GM21619 (cell line): ENCODE measurements at regions not wholly inside any gene's neighbourhood (a gene's known extent, or its start where the extent isn't known, plus 50 kb on each side); places are given as distances from the start of the nearest gene placed in this dataset.
"Not testable (repeated sequence)": the region's sequence is repeated elsewhere in the genome, so short reads cannot be mapped to it uniquely, and the experiment has no call there.

Source experiments
- ATAC-seq: cut with Tn5 transposase; IDR thresholded peaks from one replicate; pipeline ENCODE4 v1.9.1; 2021; ENCODE audit not compliant: unreplicated experiment

DNA sequence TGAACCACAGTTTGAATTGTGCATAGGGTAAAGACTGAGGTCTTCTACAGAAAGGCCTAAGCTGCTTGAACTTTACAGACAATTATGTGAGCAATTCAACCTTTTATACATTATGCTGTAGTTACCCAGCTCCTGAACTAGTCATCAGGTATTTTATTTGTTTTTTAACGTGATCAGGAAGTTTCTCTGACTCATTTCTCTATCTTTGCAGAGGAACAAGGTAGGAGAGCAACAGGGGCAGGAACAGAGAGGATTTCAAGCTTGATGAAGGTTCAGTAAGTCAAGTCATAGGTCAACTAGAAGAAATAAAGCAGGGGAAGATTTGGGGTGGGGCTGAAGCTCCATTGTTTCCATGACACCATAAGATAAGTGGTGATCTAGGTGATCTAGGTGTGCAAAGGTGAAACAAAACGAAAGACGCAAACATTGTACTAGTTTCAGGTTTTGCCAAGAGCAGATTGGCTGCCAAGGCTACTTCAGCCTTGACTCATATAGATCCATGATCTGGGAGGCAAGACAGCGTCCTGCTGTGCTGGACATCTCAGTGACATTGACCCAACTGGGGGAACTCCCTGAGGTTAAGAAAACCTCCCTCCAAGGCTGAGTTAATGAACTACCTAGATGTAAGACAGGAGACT lies 198.1 kb downstream of the DAD1 start:
- peak; percentile 48 for ATAC-seq

GRCh38 chr14:22390195-22390594 lies 198.8 kb downstream of the DAD1 start:
- no peak for ATAC-seq

GRCh38 chr14:22388669-22389595 lies 200.1 kb downstream of the DAD1 start:
- ATAC-seq = no peak

DNA sequence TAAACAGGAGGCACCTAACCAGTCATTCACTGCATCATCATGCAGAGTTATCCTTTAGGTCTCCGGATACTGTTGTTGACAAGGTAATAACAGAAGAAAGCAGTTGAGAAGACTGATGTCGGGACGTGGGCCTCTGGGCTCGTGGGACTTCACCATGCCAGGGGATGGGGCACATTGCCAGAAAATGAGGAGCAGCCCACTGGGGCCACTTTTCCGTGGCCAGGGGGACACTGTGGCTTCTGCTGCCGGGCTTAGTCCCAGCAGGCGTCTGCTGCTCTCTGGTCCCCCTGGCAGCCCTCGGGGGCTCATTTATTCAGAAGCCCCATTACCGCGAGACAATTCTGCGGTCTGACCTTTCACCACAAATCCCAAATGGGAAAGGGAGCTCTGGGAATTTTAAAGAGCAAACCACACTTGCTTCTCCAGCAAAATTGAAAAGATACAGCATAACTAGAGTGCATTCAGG lies 201.2 kb downstream of the DAD1 start:
- ATAC-seq = no peak

GRCh38 chr14:22386924-22387775 lies 201.9 kb downstream of the DAD1 start:
- ATAC-seq = no peak

GRCh38 chr14:22384974-22385526 lies 204.0 kb downstream of the DAD1 start:
- no peak for ATAC-seq

- ATAC-seq = peak; percentile 13
These were observed 204.9 kb downstream of the DAD1 start for GRCh38 chr14:22384167-22384549.

DNA sequence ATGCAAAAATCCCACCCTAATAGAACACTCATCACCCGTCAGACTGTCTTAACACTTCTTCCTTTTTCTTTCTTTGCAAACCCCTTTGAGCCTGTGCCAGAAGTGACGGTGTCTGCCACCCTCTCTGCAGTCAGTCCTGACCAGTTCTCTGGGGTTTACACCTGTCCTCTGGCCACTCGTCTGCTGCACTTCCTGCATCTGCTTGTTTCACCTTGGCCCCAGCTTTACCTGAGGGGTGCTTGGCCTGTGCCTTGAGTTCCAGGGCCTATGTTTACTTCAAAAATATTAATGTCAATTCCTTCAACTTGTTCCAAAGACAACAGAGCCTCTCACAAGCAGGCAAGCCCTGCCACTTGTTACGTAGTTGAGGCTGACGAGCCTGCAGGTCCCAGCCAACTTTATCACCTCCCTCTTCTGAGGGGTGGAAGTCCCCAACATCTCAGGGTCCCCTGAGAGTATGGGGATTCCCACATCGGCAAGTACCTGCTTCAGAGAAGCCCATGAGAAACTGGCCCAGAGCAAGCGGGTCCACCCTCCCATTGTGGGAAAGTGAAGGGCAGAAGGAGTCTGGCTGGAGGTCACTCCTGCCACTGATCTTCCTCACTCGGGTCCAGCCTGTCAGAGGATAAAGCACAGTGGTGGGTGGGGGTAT lies 205.4 kb downstream of the DAD1 start:
- peak; percentile 49 for ATAC-seq

DNA sequence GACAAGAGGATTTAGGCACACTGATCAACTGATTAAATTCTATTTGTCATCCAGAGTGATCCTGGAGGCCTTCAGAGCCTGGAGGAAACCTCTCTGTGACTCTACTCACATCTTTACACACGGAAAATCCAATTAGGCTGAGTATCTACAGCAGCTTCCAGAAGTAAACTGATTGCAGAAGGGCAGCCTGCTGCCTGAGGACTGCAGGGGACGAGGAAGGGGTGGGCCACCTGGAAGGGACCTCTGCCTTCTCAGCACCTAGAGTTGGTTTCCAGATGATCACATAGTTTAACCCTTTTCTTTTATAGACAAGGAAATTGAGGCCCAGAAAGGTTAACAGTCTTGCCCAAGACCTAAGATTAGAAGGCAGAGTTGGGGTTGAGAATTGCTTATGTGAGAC lies 206.1 kb downstream of the DAD1 start:
- ATAC-seq = no peak

DNA sequence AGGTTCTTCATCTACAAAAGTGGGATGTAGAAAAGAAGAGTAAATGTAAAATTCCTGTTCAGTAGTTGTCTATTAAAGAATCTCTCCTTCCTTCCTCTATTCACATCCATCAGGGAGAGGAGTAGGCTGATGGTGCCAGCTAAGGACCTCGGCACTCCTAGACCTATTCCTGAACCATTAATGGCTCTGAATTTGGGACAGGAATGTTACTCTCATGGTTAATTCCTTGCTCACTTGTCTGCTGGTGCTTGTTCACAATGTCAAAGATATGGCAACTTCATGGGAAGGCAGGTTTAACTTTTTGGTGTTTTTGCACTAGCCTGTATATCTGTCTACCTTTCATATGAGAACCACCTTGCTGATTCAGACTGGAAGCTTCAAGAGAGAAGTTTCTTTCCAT lies 206.6 kb downstream of the DAD1 start:
- no peak for ATAC-seq

- no peak for ATAC-seq
These were observed 207.3 kb downstream of the DAD1 start for GRCh38 chr14:22381766-22382165.

- no peak for ATAC-seq
These were observed 207.6 kb downstream of the DAD1 start for GRCh38 chr14:22381408-22381760.

DNA sequence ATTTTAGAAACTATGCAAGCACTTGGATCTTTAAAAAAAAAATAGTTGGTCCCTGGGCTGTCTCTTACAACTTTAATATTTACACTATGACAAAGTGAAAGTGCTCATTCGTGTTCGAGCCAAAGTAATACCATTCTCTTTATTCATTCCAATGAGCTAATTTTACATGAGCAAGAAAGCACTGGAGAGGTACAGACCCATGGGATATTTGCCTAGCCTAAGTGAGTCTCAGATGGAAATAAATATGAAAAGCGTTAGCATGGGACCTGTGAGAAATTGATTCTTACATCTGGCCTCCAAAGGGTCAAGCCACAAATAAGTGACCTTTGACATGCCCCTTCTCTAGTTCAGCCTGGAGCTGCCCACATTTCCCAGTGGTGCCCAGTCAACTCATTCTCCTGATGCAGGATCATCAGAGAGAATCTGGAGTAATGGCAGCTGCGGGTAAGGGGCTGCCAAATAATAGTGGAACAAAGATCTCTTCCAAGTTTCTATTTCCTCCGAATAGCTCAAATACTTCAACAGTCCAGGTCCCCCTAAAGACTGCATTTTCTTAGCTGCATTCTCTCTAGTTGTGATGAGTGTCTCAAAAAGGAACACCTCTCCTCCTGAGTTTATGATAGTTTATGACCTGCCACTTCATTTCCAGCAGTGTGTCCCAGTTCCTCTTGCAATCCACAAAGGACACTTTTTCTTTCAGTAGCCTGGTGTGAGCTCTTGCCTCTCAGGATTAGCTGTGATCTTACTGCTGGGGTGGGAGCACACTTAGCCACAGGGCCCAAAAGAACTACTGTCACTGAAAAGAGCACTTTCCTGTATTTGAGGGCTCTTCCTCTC lies 208.2 kb downstream of the DAD1 start:
- no peak for ATAC-seq

DNA sequence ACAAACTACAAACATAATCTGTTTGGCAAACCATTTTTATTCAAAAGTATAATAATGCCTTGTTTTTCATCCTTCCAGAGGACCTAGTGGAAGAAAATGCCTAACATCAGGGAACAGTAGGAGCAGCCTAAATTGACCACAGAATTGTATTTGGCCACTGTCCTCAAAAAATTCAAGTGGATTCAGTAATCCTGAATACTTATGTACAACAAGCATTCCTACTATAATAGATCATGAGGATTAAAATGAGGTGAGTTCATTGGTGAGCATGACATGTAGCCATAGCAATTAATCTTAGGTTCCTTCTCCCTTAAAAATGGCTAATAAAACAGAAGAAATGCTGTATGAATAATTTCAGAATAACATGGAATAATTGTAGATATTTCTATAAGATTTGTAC lies 209.3 kb downstream of the DAD1 start:
- ATAC-seq = no peak

- no peak for ATAC-seq
These were observed 210.8 kb downstream of the DAD1 start for GRCh38 chr14:22378181-22378580.

GRCh38 chr14:22375321-22375930 lies 213.6 kb downstream of the DAD1 start:
- no peak for ATAC-seq

GRCh38 chr14:22370084-22370847 lies 218.8 kb downstream of the DAD1 start:
- ATAC-seq = no peak

- no peak for ATAC-seq
These were observed 230.3 kb downstream of the DAD1 start for GRCh38 chr14:22358726-22359125.

DNA sequence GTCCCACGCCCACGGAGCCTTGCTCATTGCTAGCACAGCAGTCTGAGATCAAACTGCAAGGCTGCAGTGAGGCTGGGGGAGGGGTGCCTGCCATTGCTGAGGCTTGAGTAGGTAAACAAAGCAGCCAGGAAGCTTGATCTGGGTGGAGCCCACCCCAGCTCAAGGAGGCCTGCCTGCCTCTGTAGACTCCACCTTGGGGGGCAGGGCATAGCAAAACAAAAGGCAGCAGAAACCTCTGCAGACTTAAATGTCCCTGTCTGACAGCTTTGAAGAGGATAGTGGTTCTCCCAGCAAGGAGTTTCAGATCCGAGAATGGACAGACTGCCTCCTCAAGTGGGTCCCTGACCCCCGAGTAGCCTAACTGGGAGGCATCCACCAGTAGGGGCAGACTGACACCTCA lies 239.7 kb downstream of the DAD1 start:
- not testable (repeated sequence) for ATAC-seq
